Smooth muscle cell (in vitro differentiated cells): ENCODE measurements at regions not wholly inside any gene's neighbourhood (a gene's known extent, or its start where the extent isn't known, plus 50 kb on each side); places are given as distances from the start of the nearest gene placed in this dataset.

Experiments
- DNase-seq: peaks from one replicate; lab custom pipeline; 2025; ENCODE audit not compliant: unreplicated experiment; lab: John Stamatoyannopoulos, UW
- H2AFZ ChIP-seq: fragments of 200-600 bp; sonication (generic); 2 replicates; pipeline ENCODE4 v1.6.0; 2016; ENCODE audit warnings: antibody characterized with exemption, low read depth, mild to moderate bottlenecking
- H3F3A ChIP-seq: fragments of 200-600 bp; sonication (generic); 2 replicates; pipeline ENCODE4 v1.6.0; 2017; ENCODE audit warnings: antibody characterized with exemption, low read depth
- H3K27ac ChIP-seq: fragments of 200-600 bp; sonication (generic); 2 replicates; pipeline ENCODE4 v1.5.1; 2016; ENCODE audit warnings: low read depth, mild to moderate bottlenecking
- H3K27me3 ChIP-seq: fragments of 200-600 bp; sonication (generic); 2 replicates; pipeline ENCODE4 v1.6.1; 2016; ENCODE audit warnings: low read depth, mild to moderate bottlenecking
- H3K36me3 ChIP-seq: fragments of 200-600 bp; sonication (generic); 2 replicates; pipeline ENCODE4 v1.5.1; 2016; ENCODE audit warnings: low read depth
- H3K4me1 ChIP-seq: fragments of 200-600 bp; sonication (generic); 2 replicates; pipeline ENCODE4 v1.5.1; 2016; ENCODE audit warnings: low read depth
- H3K4me2 ChIP-seq: fragments of 200-600 bp; sonication (generic); 2 replicates; pipeline ENCODE4 v1.6.0; 2016; ENCODE audit warnings: mild to moderate bottlenecking
- H3K4me3 ChIP-seq: fragments of 200-600 bp; sonication (generic); 2 replicates; pipeline ENCODE4 v1.5.1; 2016; ENCODE audit warnings: mild to moderate bottlenecking
- H3K79me2 ChIP-seq: fragments of 200-600 bp; sonication (generic); 2 replicates; pipeline ENCODE4 v1.6.0; 2016; ENCODE audit warnings: low read depth, mild to moderate bottlenecking
- H3K9ac ChIP-seq: fragments of 200-600 bp; sonication (generic); 2 replicates; pipeline ENCODE4 v1.6.0; 2016; ENCODE audit warnings: low read depth
- H3K9me3 ChIP-seq: fragments of 200-600 bp; sonication (generic); replicated peaks from 2 replicates; pipeline ENCODE4 v1.5.1; 2016; ENCODE audit warnings: low read depth
- H4K20me1 ChIP-seq: fragments of 200-600 bp; sonication (generic); 2 replicates; pipeline ENCODE4 v1.6.0; 2016; ENCODE audit warnings: low read depth
- CTCF ChIP-seq: fragments of 200-600 bp; sonication (generic); IDR thresholded peaks from 2 replicates; pipeline ENCODE4 v1.5.1; 2017; ENCODE audit warnings: borderline replicate concordance, mild to moderate bottlenecking, antibody characterized with exemption; ENCODE audit not compliant: insufficient read depth, poor library complexity, severe bottlenecking
- WGBS: methylation state at CpG from one replicate; pipeline ENCODE4 v1.1.7; 2016; ENCODE audit warnings: low lambda C conversion rate; 5-methylcytosine and 5-hydroxymethylcytosine counted together

- Histone ChIP-seq H4K20me1 (no peaks in the 10 kb centered on the region), H3K4me2 (no peak overlapping the region), H3K79me2 (no peaks in the 10 kb centered on the region), H3F3A (no peaks in the 10 kb centered on the region), H3K27ac (no peak overlapping the region), H3K9me3 (no peaks in the 10 kb centered on the region), H3K9ac (no peak overlapping the region), H3K4me1 (no peaks in the 10 kb centered on the region), H3K4me3 (no peak overlapping the region), H3K36me3 (no peaks in the 10 kb centered on the region), H2AFZ (no peak overlapping the region), H3K27me3 (no peaks in the 10 kb centered on the region)
- no peak for DNase-seq
- no peak for TF ChIP-seq CTCF
- 85% methylated on average over 1 of the region's 1 CpG for WGBS
Measured at GRCh38 chr5:6833406-6833805, 120.2 kb downstream of the TENT4A start.

GRCh38 chr5:6837095-6837494 lies 123.9 kb downstream of the TENT4A start:
- no peaks in the 10 kb centered on the region for H3K79me2 ChIP-seq
- H3K4me1 ChIP-seq, result no peaks in the 10 kb centered on the region
- no peak overlapping the region for H3K9ac ChIP-seq
- no peak overlapping the region for H3K27ac ChIP-seq
- no peaks in the 10 kb centered on the region for H4K20me1 ChIP-seq
- H3K36me3 ChIP-seq, result no peaks in the 10 kb centered on the region
- H3K4me3 ChIP-seq, result no peak overlapping the region
- WGBS, result 69% methylated on average over 2 of the region's 2 CpGs
- no peak for TF ChIP-seq CTCF
- H3K9me3 ChIP-seq, result no peaks in the 10 kb centered on the region
- no peak overlapping the region for H3K4me2 ChIP-seq
- H3K27me3 ChIP-seq, result no peaks in the 10 kb centered on the region
- H2AFZ ChIP-seq, result no peak overlapping the region
- no peaks in the 10 kb centered on the region for H3F3A ChIP-seq
- DNase-seq, result no peak

- Histone ChIP-seq H4K20me1 (no peaks in the 10 kb centered on the region), H2AFZ (no peak overlapping the region), H3K27ac (no peak overlapping the region), H3K9me3 (no peaks in the 10 kb centered on the region), H3K36me3 (no peaks in the 10 kb centered on the region), H3F3A (no peaks in the 10 kb centered on the region), H3K9ac (no peak overlapping the region), H3K4me1 (no peaks in the 10 kb centered on the region), H3K4me2 (no peak overlapping the region), H3K4me3 (no peak overlapping the region), H3K27me3 (no peaks in the 10 kb centered on the region), H3K79me2 (no peaks in the 10 kb centered on the region)
- 61% methylated on average over 9 of the region's 9 CpGs for WGBS
- peak; percentile 46 for TF ChIP-seq CTCF
- DNase-seq, result no peak
Measured at GRCh38 chr5:6837519-6838110, 124.4 kb downstream of the TENT4A start.

- no peaks in the 10 kb centered on the region for H3K9me3 ChIP-seq
- DNase-seq, result no peak
- no peaks in the 10 kb centered on the region for H3K79me2 ChIP-seq
- H3K4me3 ChIP-seq, result no peak overlapping the region
- H4K20me1 ChIP-seq, result no peaks in the 10 kb centered on the region
- H3K4me2 ChIP-seq, result no peak overlapping the region
- no peaks in the 10 kb centered on the region for H3K27me3 ChIP-seq
- no peak overlapping the region for H3K27ac ChIP-seq
- H3F3A ChIP-seq, result no peaks in the 10 kb centered on the region
- H3K9ac ChIP-seq, result no peak overlapping the region
- no peak for TF ChIP-seq CTCF
- H2AFZ ChIP-seq, result no peak overlapping the region
- WGBS, result 50% methylated on average over 6 of the region's 6 CpGs
- no peaks in the 10 kb centered on the region for H3K36me3 ChIP-seq
- no peaks in the 10 kb centered on the region for H3K4me1 ChIP-seq
Measured at GRCh38 chr5:6838736-6839135, 125.5 kb downstream of the TENT4A start.
